Activated CD4-positive, alpha-beta memory T cell treated with anti-CD3 and anti-CD28 coated beads, Interleukin-2, amount 10 ng/mL, durations not matched to agents 7 days and 5 days (primary cell): ENCODE measurements at regions not wholly inside any gene's neighbourhood (a gene's known extent, or its start where the extent isn't known, plus 50 kb on each side); places are given as distances from the start of the nearest gene placed in this dataset.

Experiments used
- CTCF ChIA-PET: fragments of 350-600 bp; sonication (Branson Sonifier 250); formaldehyde crosslinking; loops from one replicate; lab custom pipeline; 2021; ENCODE audit warnings: antibody characterized with exemption, inconsistent platforms; lab: Charles Lee
- POLR2A ChIA-PET: fragments of 350-600 bp; sonication (Branson Sonifier 250); formaldehyde crosslinking; loops from one replicate; lab custom pipeline; 2021; ENCODE audit warnings: antibody characterized with exemption; lab: Charles Lee
- DNase-seq: peaks from one replicate; pipeline ENCODE4 v3.0.0-alpha.2; 2020
- H3K27ac Mint-ChIP-seq: one replicate; pipeline ENCODE4 v1.8.0; 2021; ENCODE audit warnings: mild to moderate bottlenecking, mixed read lengths
- H3K27me3 Mint-ChIP-seq: one replicate; pipeline ENCODE4 v1.8.0; 2021; ENCODE audit warnings: mixed read lengths
- H3K36me3 Mint-ChIP-seq: one replicate; pipeline ENCODE4 v1.8.0; 2021; ENCODE audit warnings: low read depth, mixed read lengths
- H3K4me1 Mint-ChIP-seq: one replicate; pipeline ENCODE4 v1.8.0; 2021; ENCODE audit warnings: mixed read lengths
- H3K4me3 Mint-ChIP-seq: one replicate; pipeline ENCODE4 v1.8.0; 2021; ENCODE audit warnings: mild to moderate bottlenecking, mixed read lengths
- H3K9me3 Mint-ChIP-seq: one replicate; pipeline ENCODE4 v1.8.0; 2021; ENCODE audit warnings: mixed read lengths

DNA sequence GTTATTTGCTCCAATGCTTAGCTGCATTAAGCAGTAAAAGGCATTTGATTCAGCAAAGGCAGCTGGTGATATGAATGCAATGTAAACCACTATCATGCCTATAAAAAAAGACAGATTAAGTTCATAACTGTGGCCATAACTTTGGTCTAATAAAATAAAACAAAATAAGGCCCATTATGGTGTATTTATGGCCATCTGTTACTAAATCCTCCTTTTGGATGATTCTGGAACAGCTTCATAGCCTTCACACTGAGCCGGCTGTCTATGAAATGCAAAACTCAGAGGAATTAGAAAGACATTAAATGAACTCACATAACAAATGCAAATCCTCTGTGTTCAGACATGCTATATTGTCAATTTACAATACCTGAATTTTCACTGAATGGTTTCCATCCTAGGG lies 223.7 kb upstream of the FAT4 start:
- H3K4me3 Mint-ChIP-seq, result no peak overlapping the region

DNA sequence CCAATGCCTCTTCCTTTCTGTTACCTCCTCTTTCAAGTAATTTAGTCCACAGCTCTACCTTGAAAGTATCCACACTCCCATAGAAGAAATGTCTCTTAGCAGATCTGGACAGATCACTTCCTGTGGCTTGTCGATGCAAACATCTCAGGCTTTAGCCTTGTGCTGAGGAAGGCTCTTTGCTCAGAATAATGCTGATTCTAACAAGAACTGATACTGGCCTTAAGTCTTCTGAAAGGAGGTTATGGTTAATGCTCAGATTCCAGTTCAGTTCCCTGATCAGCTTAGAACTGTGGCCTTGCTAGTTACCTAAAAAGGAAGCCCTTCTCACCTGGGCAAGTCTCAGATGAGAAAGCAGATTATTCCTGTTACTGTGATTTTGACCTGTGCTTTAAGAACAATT lies 230.1 kb upstream of the FAT4 start:
- Mint-ChIP-seq H3K4me3 (no peak overlapping the region), H3K27me3 (no peaks in the 10 kb centered on the region), H3K4me1 (no peaks in the 10 kb centered on the region), H3K9me3 (no peaks in the 10 kb centered on the region), H3K27ac (no peak overlapping the region), H3K36me3 (no peaks in the 10 kb centered on the region)
- ChIA-PET POLR2A (no interaction called here), CTCF (no interaction called here)
- DNase-seq, result no peak

More for the DNA sequence above, 223.7 kb upstream of the FAT4 start:
- Mint-ChIP-seq H3K27ac (no peak overlapping the region), H3K27me3 (no peaks in the 10 kb centered on the region), H3K4me1 (no peaks in the 10 kb centered on the region), H3K36me3 (no peaks in the 10 kb centered on the region), H3K9me3 (no peaks in the 10 kb centered on the region)
- ChIA-PET POLR2A (no interaction called here), CTCF (no interaction called here)
- no peak for DNase-seq

DNA sequence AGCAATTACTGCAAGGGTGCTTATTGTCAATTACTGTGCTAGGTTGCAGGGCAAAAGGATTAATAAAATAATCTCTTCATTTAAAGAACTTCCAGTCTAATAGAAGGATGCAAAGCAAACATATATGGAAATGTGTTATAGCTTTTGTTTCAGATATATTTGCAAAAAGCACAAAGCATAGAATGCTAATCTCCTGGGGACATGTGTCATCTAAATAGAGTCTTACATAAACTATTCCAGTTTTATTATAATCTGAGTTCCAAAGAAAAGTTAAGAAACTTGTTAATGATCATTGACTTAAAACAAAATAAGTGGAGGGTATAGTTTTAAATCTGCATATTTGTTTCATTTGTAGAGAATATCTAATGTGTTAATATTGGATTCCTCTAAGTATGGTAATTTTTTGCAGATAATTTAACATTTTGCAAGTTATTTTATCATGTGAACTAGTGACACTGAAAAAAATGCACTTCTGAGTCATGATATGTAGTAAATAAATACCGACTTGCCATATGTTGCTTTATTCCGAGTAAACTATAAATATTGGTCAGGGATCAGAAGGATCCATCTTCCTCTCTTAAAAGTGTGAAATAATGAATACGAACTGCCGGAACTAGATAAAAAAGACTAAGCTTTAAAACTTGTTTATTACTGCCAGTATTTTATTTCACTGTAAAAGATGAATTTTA lies 231.9 kb upstream of the FAT4 start:
- POLR2A ChIA-PET, result no interaction called here
- Mint-ChIP-seq H3K9me3 (no peaks in the 10 kb centered on the region), H3K27me3 (no peaks in the 10 kb centered on the region), H3K27ac (no peak overlapping the region), H3K4me3 (no peak overlapping the region), H3K36me3 (no peaks in the 10 kb centered on the region), H3K4me1 (no peaks in the 10 kb centered on the region)
- DNase-seq, result no peak
- CTCF ChIA-PET, result no interaction called here

DNA sequence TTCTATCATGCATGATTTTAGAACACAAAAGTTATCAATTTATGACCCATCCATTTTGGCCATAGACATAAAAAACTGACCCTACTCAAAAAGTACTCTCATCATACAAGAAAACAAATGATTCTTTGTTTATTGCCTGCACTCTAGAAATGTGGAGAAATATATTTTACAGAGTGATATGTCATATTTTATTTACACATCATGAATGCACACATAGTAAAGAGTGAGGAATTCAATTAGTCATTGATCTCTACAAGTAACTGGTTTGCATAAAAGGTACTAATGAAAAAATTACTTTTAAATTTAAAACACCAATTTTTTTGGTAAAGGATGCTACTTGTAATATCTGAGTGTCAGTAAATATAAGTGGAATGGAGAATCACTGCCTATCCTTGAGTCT lies 242.5 kb upstream of the FAT4 start:
- no peaks in the 10 kb centered on the region for H3K4me1 Mint-ChIP-seq
- no peaks in the 10 kb centered on the region for H3K36me3 Mint-ChIP-seq
- peaks cover 3% of the 10 kb centered on the region for H3K9me3 Mint-ChIP-seq
- CTCF ChIA-PET, result no interaction called here
- DNase-seq, result no peak
- H3K4me3 Mint-ChIP-seq, result no peak overlapping the region
- H3K27me3 Mint-ChIP-seq, result no peaks in the 10 kb centered on the region
- H3K27ac Mint-ChIP-seq, result no peak overlapping the region
- POLR2A ChIA-PET, result no interaction called here

DNA sequence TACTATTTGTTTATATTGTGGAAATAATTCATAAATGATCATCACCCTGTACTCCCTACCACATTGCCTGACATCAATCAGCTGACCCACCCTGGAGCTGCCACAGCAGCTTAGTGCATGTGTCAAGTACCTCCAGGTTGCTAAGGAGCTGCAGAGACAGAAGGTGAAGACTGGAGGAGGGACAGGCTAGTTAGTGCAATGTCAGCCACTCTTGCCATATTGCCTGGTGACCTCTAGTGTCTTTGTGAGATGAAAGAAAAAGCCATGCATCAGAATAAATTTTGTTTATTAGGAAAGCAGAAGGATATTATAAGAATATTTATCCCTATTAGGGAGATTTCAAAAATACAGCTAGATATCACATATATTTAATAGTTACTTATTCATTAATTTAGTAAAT lies 243.9 kb upstream of the FAT4 start:
- DNase-seq, result no peak
- CTCF ChIA-PET, result no interaction called here
- no peak overlapping the region for H3K27ac Mint-ChIP-seq
- no peaks in the 10 kb centered on the region for H3K4me1 Mint-ChIP-seq
- H3K36me3 Mint-ChIP-seq, result no peaks in the 10 kb centered on the region
- no peak overlapping the region for H3K4me3 Mint-ChIP-seq
- POLR2A ChIA-PET, result no interaction called here
- peaks cover 3% of the 10 kb centered on the region for H3K9me3 Mint-ChIP-seq
- H3K27me3 Mint-ChIP-seq, result no peaks in the 10 kb centered on the region

DNA sequence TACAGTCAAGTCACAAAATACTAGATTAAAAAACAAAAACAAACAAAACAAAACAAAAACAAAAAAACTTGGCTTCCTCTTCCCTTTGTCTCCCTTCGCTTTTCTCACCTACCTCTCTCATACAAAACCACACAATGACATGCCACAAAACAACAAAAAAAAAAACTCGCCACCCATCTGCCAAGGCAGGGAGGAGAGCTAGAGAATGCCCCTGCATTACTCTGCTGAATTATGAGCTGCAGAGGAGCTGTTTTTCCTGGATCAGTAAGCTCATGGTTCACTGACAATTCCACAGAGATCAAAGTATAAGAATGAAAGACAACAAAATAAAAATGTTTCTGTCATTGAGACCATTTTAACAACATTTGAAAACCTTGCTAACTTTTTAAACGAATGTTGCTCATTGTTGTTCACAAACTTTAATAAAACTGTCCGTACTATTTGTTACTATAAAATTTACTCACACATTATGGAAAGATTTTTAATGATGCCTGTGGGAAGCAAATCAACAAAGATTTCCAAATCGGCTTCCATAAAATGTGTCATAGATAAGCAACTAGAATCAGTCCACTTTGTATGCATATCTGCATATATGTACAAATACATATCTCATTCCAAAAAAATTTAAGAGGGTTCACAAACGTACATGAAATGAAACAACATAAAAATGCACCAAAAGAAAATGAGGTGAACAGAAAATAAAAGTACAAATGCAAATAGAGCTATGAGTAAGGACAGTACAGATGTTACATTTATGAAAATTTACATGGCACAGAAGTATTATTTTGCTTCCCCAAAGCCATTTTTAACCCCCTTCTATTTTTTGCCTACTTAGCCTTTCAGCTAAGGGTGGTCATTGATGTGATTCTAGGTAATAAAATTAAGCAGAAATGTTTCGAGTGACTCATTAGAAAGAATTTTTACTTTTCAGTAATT lies 252.4 kb upstream of the FAT4 start:
- Mint-ChIP-seq H3K27ac (no peak overlapping the region), H3K4me1 (no peaks in the 10 kb centered on the region), H3K36me3 (no peaks in the 10 kb centered on the region), H3K27me3 (no peaks in the 10 kb centered on the region), H3K9me3 (peaks cover 2% of the 10 kb centered on the region), H3K4me3 (no peak overlapping the region)
- CTCF ChIA-PET, result no interaction called here
- POLR2A ChIA-PET, result no interaction called here
- no peak for DNase-seq

DNA sequence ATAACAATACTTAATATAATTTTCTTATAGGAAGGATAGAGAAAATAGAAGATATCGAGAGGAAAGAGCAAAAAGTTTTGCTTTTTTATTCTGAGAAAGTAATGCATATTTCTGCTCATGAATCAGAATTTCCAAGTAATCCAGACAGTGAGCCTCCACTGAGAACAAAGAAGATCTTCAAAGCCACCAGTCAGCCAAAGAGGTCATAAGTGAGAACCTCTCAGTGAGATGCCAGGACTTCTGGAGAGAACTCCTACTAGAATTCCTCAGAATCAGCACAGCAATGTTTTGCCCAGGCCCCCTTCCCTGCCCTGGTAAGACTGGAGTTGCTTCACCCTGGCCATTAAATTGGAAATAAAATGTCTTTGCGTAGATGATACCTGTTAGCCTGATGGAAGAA lies 254.4 kb upstream of the FAT4 start:
- CTCF ChIA-PET, result no interaction called here
- peaks cover 2% of the 10 kb centered on the region for H3K9me3 Mint-ChIP-seq
- no peak overlapping the region for H3K4me3 Mint-ChIP-seq
- H3K27me3 Mint-ChIP-seq, result no peaks in the 10 kb centered on the region
- no peaks in the 10 kb centered on the region for H3K36me3 Mint-ChIP-seq
- POLR2A ChIA-PET, result no interaction called here
- no peak for DNase-seq
- no peaks in the 10 kb centered on the region for H3K4me1 Mint-ChIP-seq
- H3K27ac Mint-ChIP-seq, result no peak overlapping the region

DNA sequence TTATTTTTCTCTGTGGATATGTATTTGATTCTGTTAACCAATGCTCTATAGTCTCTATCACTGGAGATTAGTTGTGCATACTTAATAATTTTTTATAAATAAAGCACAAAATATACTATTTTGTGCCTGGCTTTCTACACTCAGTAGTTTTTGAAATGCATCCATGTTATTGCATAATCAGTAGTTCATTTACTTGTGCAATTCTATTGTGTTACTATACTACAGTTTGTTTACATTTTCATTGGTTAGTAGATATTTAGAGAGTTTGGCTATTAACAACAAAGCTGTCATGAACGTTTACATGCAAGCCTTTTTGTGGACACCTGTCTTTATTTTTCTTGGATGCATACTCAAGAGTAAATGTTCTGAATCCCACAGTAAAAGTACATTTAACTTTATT lies 265.0 kb upstream of the FAT4 start:
- no peak for DNase-seq
- no peaks in the 10 kb centered on the region for H3K36me3 Mint-ChIP-seq
- no peak overlapping the region for H3K4me3 Mint-ChIP-seq
- ChIA-PET POLR2A (no interaction called here), CTCF (no interaction called here)
- no peak overlapping the region for H3K27ac Mint-ChIP-seq
- no peaks in the 10 kb centered on the region for H3K27me3 Mint-ChIP-seq
- H3K4me1 Mint-ChIP-seq, result no peaks in the 10 kb centered on the region
- H3K9me3 Mint-ChIP-seq, result peaks cover 5% of the 10 kb centered on the region

DNA sequence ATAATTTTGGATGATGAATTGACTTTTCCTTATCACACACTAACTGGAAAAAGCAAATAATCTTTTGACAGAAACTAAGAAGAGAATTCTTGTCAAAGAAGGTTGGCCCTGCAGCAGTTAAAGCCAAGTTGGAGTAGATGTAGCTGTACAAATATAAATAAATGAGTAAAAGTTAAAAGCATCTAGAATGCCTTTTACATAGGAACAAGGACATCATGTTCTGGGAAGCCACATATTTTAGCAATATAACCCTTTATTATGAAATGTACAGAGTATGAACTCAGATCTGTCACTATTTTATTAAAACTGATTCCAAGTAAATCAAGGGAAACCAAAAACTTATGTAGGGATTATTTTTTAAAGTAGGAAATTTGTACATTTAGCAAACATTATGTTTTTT lies 269.4 kb upstream of the FAT4 start:
- no peak for DNase-seq
- Mint-ChIP-seq H3K4me1 (no peaks in the 10 kb centered on the region), H3K27ac (no peak overlapping the region), H3K9me3 (peaks cover 5% of the 10 kb centered on the region), H3K4me3 (no peak overlapping the region), H3K27me3 (no peaks in the 10 kb centered on the region), H3K36me3 (no peaks in the 10 kb centered on the region)
- ChIA-PET POLR2A (no interaction called here), CTCF (no interaction called here)

DNA sequence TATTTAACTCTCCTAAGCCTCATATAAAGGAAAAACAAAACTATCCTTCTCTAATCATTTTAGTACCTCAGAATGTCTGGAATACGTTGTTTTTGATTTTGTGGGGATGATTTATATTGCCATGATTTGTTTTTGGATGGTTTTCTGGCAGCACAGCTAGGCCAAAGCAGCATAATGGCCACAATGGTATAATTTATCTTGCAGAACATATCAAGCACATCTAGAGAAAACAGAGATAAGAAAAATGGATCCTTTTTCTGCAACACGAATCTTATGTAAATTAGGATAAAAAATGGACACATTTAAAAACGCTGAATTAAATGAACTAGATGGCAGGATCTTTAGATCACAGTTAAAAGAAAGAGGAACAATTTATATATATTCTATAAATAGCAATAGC lies 269.9 kb upstream of the FAT4 start:
- ChIA-PET POLR2A (no interaction called here), CTCF (no interaction called here)
- no peak for DNase-seq
- Mint-ChIP-seq H3K9me3 (peaks cover 5% of the 10 kb centered on the region), H3K27ac (no peak overlapping the region), H3K36me3 (no peaks in the 10 kb centered on the region), H3K4me3 (no peak overlapping the region), H3K4me1 (no peaks in the 10 kb centered on the region), H3K27me3 (no peaks in the 10 kb centered on the region)

DNA sequence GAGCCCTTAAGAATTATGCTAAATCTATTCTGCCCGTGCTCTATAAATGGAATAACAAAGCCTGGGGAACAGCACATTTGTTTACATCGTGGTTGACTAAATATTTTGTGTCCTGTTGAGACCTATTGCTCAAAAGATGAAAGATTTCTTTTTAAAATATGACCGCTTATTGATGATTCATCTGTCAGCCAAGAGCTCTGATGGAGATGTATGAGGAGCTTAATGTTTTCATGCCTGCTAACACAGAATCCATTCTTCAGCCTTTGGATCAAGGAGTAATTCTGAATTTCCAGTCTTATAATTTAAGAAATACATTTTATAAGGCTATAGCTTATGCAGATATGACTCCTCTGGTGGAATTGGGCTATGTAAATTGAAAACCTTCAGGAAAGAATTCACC lies 271.3 kb upstream of the FAT4 start:
- no peaks in the 10 kb centered on the region for H3K27me3 Mint-ChIP-seq
- no peak overlapping the region for H3K27ac Mint-ChIP-seq
- DNase-seq, result no peak
- H3K36me3 Mint-ChIP-seq, result no peaks in the 10 kb centered on the region
- H3K9me3 Mint-ChIP-seq, result peaks cover 5% of the 10 kb centered on the region
- CTCF ChIA-PET, result no interaction called here
- no peak overlapping the region for H3K4me3 Mint-ChIP-seq
- POLR2A ChIA-PET, result no interaction called here
- no peaks in the 10 kb centered on the region for H3K4me1 Mint-ChIP-seq

DNA sequence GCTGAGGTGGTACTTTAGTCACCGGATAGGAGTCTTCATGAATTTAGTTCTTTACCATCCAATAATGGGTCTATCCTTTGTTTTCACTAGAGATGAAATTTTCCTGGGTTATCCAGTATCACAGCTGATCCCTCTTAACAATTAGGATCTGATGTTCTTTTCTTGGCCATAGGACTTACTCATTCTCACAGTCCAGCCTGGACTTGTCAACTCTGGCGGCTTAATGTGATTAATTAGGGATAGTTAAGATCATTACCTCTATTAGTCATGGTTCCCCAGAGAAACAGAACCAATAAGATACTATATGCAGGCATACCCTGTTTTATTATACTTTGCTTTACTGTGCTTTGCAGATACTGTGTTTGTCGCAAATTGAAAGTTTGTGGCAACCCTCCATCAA lies 272.7 kb upstream of the FAT4 start:
- no peak overlapping the region for H3K4me3 Mint-ChIP-seq
- no peaks in the 10 kb centered on the region for H3K4me1 Mint-ChIP-seq
- CTCF ChIA-PET, result no interaction called here
- no peaks in the 10 kb centered on the region for H3K36me3 Mint-ChIP-seq
- DNase-seq, result no peak
- no peaks in the 10 kb centered on the region for H3K27me3 Mint-ChIP-seq
- peaks cover 3% of the 10 kb centered on the region for H3K9me3 Mint-ChIP-seq
- H3K27ac Mint-ChIP-seq, result no peak overlapping the region
- POLR2A ChIA-PET, result no interaction called here

DNA sequence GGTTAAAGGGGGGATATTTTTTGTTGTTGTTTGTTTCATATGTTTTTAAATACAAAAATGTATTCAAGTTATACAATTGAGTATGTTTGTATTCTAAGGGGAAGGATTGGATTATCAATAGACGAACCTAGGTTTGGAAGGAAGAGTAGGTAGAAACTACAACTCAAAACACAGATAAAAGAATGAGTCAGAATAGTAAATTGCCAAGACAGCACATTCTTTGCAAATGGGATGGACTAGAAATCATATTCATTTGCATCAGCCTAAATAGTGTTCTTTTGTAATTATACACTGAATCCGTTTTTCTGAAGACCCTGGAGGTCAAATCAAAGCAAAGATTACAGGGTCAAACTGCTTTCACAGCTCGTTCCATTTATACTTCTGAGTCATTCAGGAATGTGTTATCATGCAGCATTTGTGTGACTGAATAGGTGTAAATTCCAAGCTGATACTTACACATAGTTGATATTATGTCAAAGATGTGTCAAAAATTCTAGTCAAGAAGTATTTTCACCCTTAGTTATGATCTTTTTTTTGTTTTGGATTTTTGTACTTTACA lies 273.3 kb upstream of the FAT4 start:
- Mint-ChIP-seq H3K9me3 (no peaks in the 10 kb centered on the region), H3K4me3 (no peak overlapping the region), H3K27ac (no peak overlapping the region), H3K4me1 (no peaks in the 10 kb centered on the region), H3K27me3 (no peaks in the 10 kb centered on the region), H3K36me3 (no peaks in the 10 kb centered on the region)
- no peak for DNase-seq
- ChIA-PET POLR2A (no interaction called here), CTCF (no interaction called here)
